H1 (cell line): ENCODE measurements at regions not wholly inside any gene's neighbourhood (a gene's known extent, or its start where the extent isn't known, plus 50 kb on each side); places are given as distances from the start of the nearest gene placed in this dataset.

Source experiments
- BCL11A ChIP-seq, 2 experiments: IDR thresholded peaks; one replicate each; pipeline ENCODE4 v1.6.1; 2011; ENCODE audit warnings: low read depth in 2 of 2, low read length in 2 of 2, mild to moderate bottlenecking in 2 of 2
- CBX8 ChIP-seq: fragments of 300-800, 300-1000 bp; sonication (generic); IDR thresholded peaks from 2 replicates; pipeline ENCODE4 v1.7.1; 2016; ENCODE audit warnings: low read depth, low read length, borderline replicate concordance
- CHD1 ChIP-seq: IDR thresholded peaks from 2 replicates; pipeline ENCODE4 v1.6.1; 2012; ENCODE audit warnings: low read depth, low read length, improper control_type of control experiment
- RFX5 ChIP-seq: IDR thresholded peaks from 2 replicates; pipeline ENCODE4 v1.6.1; 2011; ENCODE audit warnings: low read depth, low read length, improper control_type of control experiment, borderline replicate concordance
- SIRT6 ChIP-seq: IDR thresholded peaks from one replicate; pipeline ENCODE4 v1.7.1; 2012; ENCODE audit warnings: low read length, inconsistent platforms
- TEAD4 ChIP-seq: IDR thresholded peaks from 2 replicates; pipeline ENCODE4 v1.6.1; 2012; ENCODE audit warnings: low read depth, low read length, inconsistent platforms, mixed read lengths

- TF ChIP-seq CBX8 (no peak), RFX5 (no peak), TEAD4 (no peak), SIRT6 (no peak), BCL11A (IDR thresholded peaks at IDR 0.05; ENCODE audit: low read depth in 2 of 2, low read length in 2 of 2) (no peak), CHD1 (no peak)
Measured at GRCh38 chr21:28489162-28489561, 503.5 kb downstream of the LTN1 start (continued).
